ENCODE measurements at regions not wholly inside any gene's neighbourhood (a gene's known extent, or its start where the extent isn't known, plus 50 kb on each side); places are given as distances from the start of the nearest gene placed in this dataset.

DNA sequence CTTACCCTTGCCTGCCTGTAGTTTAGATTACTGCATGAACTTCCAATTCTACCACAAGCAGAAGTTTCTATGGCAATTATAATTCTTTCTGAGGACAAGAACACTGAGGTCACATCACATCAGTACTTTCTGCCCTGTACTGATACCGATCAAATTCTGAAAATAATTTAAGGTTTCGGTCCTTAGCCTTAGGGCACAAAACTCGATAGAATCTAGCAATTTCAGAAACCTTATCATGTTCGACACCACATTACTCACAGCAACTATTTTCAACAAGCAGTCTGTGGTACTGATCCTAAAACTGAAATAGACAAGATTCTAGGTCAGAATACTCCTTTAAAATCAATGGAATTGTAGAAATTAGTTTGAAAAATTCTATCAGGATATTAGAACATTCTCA, 187.0 kb upstream of the LRFN5 start:
- Mint-ChIP-seq H3K4me1 (no peaks in the 10 kb centered on the region), H3K4me3 (no peak overlapping the region), H3K9me3 (peaks cover 0 to 5% (median 0%) of the 10 kb centered on the region in 7 donors), H3K27me3 (ENCODE audit: low read depth in 3 of 3) (peaks cover 0 to 2% (median 0%) of the 10 kb centered on the region in 3 donors), H3K36me3 (no peaks in the 10 kb centered on the region), H3K27ac (no peak overlapping the region)
- Histone ChIP-seq H3K9me3 (replicated peaks in 1 of 2; ENCODE audit: control insufficient read depth in 1 of 2, insufficient read depth in 1 of 2, low read length in 2 of 2) (no peaks in the 10 kb centered on the region), H3K79me2 (ENCODE audit: insufficient read depth, low read length) (no peaks in the 10 kb centered on the region), H3K9ac (ENCODE audit: insufficient read depth, low read length, poor library complexity, severe bottlenecking) (no peak overlapping the region), H3K27me3 (ENCODE audit: control insufficient read depth in 2 of 2, insufficient read depth in 2 of 2, low read length in 2 of 2) (no peaks in the 10 kb centered on the region), H4K20me1 (ENCODE audit: insufficient read depth, low read length) (no peaks in the 10 kb centered on the region), H3K4me1 (ENCODE audit: control insufficient read depth in 1 of 2, insufficient read depth in 2 of 2, low read length in 2 of 2) (no peaks in the 10 kb centered on the region), H3K4me2 (replicated peaks; ENCODE audit: extremely low read depth, low read length, poor library complexity, severe bottlenecking) (no peak overlapping the region), H2AFZ (ENCODE audit: insufficient read depth, low read depth, low read length, poor library complexity, severe bottlenecking) (no peak overlapping the region), H3K36me3 (replicated peaks in 1 of 2; ENCODE audit: control insufficient read depth in 1 of 2, insufficient read depth in 2 of 2, low read length in 2 of 2) (no peaks in the 10 kb centered on the region), H3K4me3 (replicated peaks in 1 of 3; ENCODE audit: low read depth in 2 of 3, low read length in 3 of 3) (no peak overlapping the region), H3K27ac (ENCODE audit: low read depth in 1 of 2, low read length in 2 of 2) (no peak overlapping the region)
- intact Hi-C loops (cut with micrococcal nuclease): no loop called here
- 88% methylated on average over 3 of the region's 4 CpGs for WGBS (ENCODE audit: insufficient coverage)
- no peak for DNase-seq
- TF ChIP-seq, protein P1, sequence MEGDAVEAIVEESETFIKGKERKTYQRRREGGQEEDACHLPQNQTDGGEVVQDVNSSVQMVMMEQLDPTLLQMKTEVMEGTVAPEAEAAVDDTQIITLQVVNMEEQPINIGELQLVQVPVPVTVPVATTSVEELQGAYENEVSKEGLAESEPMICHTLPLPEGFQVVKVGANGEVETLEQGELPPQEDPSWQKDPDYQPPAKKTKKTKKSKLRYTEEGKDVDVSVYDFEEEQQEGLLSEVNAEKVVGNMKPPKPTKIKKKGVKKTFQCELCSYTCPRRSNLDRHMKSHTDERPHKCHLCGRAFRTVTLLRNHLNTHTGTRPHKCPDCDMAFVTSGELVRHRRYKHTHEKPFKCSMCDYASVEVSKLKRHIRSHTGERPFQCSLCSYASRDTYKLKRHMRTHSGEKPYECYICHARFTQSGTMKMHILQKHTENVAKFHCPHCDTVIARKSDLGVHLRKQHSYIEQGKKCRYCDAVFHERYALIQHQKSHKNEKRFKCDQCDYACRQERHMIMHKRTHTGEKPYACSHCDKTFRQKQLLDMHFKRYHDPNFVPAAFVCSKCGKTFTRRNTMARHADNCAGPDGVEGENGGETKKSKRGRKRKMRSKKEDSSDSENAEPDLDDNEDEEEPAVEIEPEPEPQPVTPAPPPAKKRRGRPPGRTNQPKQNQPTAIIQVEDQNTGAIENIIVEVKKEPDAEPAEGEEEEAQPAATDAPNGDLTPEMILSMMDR (IDR thresholded peaks at IDR 0.05): no peak

DNA sequence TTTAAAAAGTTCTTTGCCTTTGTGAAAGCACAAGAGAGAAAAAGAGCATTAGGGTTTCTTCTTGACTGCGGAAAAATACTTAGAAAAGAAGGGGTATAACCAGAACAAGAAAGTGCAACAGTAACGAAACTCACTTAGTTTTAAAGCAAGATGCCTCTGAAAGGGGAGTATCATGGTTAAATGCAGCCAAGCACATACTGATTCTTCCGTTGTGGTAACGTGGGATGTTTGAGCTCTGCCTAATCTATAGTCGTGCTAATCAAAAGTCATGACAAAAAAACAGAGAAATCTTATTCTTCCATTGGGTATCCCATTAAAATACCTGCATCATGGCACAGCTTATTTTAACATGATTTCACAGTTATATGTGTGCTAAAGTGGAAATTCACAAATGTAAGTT, 187.8 kb upstream of the LRFN5 start:
- Histone ChIP-seq H3K9ac (ENCODE audit: insufficient read depth, low read length, poor library complexity, severe bottlenecking) (no peak overlapping the region), H3K27ac (ENCODE audit: low read depth in 1 of 2, low read length in 2 of 2) (no peak overlapping the region), H3K27me3 (ENCODE audit: control insufficient read depth in 2 of 2, insufficient read depth in 2 of 2, low read length in 2 of 2) (no peaks in the 10 kb centered on the region), H3K4me2 (replicated peaks; ENCODE audit: extremely low read depth, low read length, poor library complexity, severe bottlenecking) (no peak overlapping the region), H3K79me2 (ENCODE audit: insufficient read depth, low read length) (no peaks in the 10 kb centered on the region), H3K36me3 (replicated peaks in 1 of 2; ENCODE audit: control insufficient read depth in 1 of 2, insufficient read depth in 2 of 2, low read length in 2 of 2) (no peaks in the 10 kb centered on the region), H3K4me1 (ENCODE audit: control insufficient read depth in 1 of 2, insufficient read depth in 2 of 2, low read length in 2 of 2) (no peaks in the 10 kb centered on the region), H3K9me3 (replicated peaks in 1 of 2; ENCODE audit: control insufficient read depth in 1 of 2, insufficient read depth in 1 of 2, low read length in 2 of 2) (no peaks in the 10 kb centered on the region), H3K4me3 (replicated peaks in 1 of 3; ENCODE audit: low read depth in 2 of 3, low read length in 3 of 3) (no peak overlapping the region), H2AFZ (ENCODE audit: insufficient read depth, low read depth, low read length, poor library complexity, severe bottlenecking) (no peak overlapping the region), H4K20me1 (ENCODE audit: insufficient read depth, low read length) (no peaks in the 10 kb centered on the region)
- intact Hi-C loops (cut with micrococcal nuclease): no loop called here
- no peak for DNase-seq
- Mint-ChIP-seq H3K36me3 (no peaks in the 10 kb centered on the region), H3K27me3 (ENCODE audit: low read depth in 3 of 3) (peaks cover 0 to 2% (median 0%) of the 10 kb centered on the region in 3 donors), H3K4me1 (no peaks in the 10 kb centered on the region), H3K27ac (no peak overlapping the region), H3K9me3 (peaks cover 0 to 5% (median 0%) of the 10 kb centered on the region in 7 donors), H3K4me3 (no peak overlapping the region)
- TF ChIP-seq, protein P1 (IDR thresholded peaks at IDR 0.05): no peak
- 91% methylated on average over 1 of the region's 5 CpGs for whole genome bisulfite sequencing (ENCODE audit: insufficient coverage)
